ENCODE measurements at regions not wholly inside any gene's neighbourhood (a gene's known extent, or its start where the extent isn't known, plus 50 kb on each side); places are given as distances from the start of the nearest gene placed in this dataset.
"Not testable (repeated sequence)": the region's sequence is repeated elsewhere in the genome, so short reads cannot be mapped to it uniquely, and the experiment has no call there.

DNA sequence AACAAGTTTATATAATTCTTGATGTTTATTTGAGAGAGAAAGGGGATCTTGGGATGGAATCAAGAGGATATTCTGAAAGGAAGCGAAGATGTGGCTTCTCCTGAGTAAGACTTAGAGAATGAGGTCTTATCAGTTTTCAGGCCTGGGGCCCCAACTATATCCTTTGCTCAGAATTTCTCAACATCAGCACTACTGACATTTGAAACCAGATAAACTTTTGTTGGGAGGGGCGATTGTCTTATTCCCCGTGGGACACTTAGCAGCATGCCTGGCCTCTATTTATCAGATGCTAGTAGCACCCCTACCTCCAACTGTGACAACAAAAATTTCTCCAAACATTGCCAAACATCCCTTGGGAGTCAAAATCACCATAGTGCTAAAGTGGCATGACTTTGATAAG is 567.7 kb downstream of the MAT2B start:
- no peak overlapping the region for H3K4me3 ChIP-seq (ENCODE audit: low read depth, low read length)

DNA sequence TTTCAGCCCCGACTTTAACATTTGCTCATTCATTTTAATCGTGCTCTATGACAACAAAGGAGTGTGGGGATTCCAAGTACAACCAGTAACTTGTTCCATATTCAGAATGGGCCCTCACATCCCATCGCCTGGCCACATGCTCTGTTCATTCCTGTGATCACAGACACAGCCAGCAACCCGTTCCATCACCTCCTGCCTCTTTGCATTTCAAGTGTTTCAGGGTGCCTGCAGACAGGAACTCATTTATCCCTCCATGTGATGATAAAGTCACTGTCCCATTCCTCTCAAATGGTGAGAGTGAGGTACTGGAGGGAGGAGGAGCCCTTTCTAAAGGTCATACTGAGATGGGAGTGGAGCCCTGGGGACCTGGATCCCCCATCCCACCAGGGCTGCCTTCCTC is 571.1 kb downstream of the MAT2B start:
- H3K4me3 ChIP-seq (ENCODE audit: low read depth, low read length) = no peak overlapping the region

DNA sequence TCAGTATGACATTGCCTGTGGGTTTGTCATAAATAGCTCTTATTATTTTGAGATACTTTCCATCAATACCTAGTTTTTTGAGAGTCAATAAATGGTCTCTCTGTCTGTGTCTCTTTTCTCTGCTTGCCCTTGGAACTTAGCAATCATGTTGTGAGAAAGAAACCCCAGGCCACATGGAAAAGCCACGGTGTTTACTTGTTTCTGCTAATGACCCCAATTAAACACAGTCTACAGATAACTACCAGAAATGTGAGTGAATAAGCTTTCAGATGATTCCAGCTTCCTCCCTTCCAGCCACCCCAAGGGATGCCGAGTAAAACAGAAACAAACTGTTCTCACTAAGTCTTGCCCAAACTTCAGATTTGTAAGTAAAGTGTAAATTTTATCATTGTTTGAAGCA is 584.9 kb downstream of the MAT2B start:
- no peak overlapping the region for H3K4me3 ChIP-seq (ENCODE audit: low read depth, low read length)

DNA sequence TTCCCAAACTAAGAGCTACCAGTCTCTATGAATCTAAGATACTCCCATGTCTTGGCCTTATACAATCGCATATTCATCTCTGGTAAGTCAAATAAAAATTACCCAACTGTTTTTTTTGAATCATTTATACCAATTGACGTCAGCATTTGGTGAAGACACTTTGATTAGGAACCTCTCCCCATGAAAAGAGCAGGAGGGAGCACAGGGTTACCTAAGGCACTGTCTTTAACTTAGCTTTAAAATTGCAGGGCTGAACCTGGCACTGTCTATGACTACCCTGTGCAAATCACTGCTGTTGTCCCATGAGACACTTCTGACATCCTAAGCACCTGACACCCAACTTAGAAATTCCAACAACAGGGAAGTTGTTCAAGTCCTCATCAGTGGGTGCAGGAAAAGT is 586.4 kb downstream of the MAT2B start:
- H3K4me3 ChIP-seq (ENCODE audit: low read depth, low read length) = no peak overlapping the region

DNA sequence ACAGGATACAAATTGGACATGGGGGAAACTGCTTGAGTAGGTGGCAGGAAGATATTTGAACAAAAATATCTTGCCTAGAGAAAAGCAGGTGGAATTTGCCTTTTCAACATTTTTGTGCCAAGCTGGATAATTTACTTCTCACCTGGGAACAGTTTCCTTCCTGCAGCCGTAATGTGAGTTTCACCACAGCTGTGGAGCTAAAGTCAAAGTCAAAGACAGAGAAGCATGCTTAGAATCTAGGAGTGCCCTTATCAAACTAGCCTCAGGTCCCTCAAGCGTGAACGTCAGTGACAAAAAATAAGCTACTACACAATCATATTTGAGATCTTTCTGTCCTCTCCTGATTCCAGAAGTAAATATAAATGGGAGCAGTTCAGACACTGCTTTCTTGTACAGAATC is 588.9 kb downstream of the MAT2B start:
- no peak overlapping the region for H3K4me3 ChIP-seq (ENCODE audit: low read depth, low read length)

DNA sequence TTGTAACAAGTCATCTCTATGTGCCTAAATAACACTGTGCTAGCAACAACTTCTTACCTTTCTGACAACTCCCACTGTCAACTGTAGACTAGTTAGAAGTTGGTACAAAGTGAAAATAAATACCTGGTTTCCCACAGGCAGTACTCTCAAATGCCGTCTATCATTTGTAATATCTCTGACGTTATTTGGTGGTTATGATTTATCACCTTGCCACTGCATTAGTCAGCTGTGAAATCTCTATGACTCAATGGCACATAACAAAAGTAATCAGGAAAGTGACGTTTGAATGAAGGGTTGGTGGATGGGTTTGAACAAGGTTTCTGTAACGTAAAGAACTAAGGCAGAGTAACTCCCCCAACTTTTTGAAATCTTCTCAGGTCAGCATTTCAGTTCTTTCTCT is 592.3 kb downstream of the MAT2B start:
- no peak overlapping the region for H3K4me3 ChIP-seq (ENCODE audit: low read depth, low read length)

DNA sequence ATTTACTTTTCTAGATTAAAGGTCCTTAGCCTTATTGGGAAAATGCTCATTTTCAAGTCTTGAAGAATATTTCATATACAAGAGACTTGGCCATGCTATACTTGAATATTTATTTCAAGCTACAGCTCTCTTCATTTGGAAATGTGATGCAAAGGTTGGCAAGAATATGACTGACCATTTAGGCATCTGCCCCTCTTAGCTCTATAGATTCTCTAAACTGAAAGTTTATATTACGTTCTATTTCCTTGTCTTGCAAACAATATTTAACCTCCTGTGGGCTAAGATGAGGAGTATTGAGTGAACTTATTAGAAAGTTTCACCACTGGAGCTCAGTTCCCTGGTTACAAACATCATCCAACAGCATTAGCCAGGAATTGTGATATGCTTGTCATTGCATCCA is 593.1 kb downstream of the MAT2B start:
- H3K4me3 ChIP-seq (ENCODE audit: low read depth, low read length) = no peak overlapping the region

DNA sequence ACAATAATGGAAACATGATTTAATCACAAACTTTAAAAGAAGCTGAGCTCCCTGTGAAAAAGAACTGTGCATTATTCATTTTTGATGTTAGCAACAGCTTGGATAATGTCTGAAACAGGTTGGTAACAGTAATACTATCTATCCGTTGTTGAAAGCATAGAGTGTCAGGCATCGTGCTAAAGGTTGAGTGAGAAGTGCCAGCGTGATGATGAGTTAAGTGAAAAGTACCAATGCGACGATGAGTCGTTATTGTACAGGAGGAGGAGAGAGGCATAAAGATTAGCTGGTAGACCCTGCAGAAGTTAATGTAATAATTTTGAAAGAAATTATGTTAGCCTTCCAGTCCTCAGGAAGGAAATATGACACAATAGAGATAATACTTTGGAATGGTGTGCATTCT is 593.6 kb downstream of the MAT2B start:
- H3K4me3 ChIP-seq (ENCODE audit: low read depth, low read length) = no peak overlapping the region

DNA sequence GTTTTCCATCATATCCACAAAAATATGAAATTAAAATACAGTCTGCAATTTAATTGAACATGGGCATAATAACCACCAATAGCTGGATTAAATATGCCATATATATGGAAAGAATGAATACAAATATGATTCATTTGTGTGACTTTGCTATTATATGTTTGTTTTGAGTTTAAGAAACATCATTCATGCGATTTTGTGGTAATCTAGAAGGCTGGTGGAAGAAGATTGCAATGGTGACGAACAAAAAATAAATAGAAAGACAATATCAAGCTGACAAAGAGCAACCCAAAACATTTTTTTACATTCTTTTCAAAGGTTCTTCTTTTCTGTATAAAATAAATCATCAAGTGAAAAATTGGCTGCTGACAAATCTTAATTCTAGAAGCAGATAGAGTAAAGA is 610.0 kb downstream of the MAT2B start:
- H3K4me3 ChIP-seq (ENCODE audit: low read depth, low read length) = no peak overlapping the region

DNA sequence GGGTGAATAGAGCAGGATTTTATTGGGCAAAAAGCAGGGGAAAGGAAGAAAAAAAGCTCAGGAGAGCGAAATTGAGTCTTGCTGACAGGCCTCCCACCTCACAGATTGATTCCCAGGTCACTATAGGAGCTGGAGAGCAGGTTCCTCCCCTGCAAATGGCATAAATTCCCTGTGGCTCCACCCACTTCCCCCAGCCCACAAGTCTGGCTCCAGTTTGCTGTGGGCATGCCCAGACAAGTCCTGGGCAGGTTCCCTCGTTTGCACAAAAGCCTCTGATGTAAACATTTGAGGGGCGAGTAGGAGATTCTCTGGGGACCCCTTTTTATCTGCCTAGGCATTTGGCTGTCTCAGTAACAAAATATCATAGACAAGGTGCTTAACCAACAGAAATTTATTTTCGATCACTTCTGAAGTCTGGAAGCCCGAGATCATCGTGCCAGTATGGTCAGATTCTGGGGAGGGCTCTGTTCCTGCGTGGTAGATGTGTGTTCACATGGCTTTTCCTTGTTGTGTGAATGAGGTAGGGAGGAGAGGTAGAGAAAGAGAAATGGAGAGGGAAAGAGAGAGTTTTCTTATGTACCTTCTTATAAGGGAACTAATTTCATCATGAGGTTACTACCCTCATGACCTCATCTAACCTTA is 614.5 kb downstream of the MAT2B start:
- H3K4me3 ChIP-seq (ENCODE audit: low read depth, low read length) = no peak overlapping the region

DNA sequence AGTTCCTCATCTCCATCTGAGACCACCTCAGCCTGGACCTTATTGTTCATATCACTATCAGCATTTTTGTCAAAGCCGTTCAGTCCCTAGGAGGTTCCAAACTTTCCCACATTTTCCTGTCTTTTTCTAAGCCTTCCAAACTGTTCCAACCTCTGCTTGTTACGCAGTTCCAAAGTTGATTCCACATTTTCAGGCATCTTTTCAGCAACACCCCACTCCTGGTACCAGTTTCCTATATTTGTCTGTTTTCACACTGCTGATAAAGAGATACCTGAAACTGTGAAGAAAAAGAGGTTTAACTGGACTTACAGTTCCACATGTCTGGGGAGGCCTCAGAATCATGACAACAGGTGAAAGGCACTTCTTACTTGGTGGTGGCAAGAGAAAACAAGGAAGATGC is 622.1 kb downstream of the MAT2B start:
- no peak overlapping the region for H3K4me3 ChIP-seq (ENCODE audit: low read depth, low read length)

DNA sequence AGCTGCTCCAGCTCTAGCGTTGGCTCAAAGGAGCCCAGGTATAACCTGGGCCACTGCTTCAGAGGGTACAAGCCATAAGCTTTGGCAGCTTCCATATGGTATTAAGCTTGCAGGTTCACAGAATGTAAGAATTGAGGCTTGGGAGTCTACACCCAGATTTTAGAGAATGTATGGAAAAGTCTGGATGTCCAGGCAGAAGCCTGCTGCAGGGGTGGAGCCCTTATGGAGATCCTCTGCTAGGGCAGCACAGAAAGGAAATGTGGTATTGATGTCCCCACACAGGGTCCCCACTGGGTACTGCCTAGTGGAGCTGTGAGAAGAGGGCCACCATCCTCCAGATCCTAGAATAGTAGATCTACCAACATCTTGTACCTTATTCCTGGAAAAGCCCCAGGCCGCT is 626.9 kb downstream of the MAT2B start:
- H3K4me3 ChIP-seq (ENCODE audit: low read depth, low read length) = no peak overlapping the region

DNA sequence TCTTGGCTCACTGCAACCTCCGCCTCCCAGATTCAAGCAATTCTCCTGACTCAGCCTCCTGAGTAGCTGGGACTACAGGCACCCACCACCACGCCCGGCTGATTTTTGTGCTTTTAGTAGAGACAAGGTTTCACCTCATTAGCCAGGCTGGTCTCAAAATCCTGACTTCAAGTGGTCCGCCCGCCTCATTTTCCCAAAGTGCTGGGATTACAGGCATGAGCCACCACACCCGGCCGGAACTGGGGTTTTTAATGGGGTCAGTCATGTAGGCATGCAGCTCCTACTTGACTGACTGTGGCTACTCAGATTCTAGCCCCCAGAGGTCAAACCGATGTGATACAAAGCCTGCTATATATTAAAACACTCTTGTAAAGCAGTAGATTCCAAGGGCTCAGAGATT is 631.7 kb downstream of the MAT2B start:
- no peak overlapping the region for H3K4me3 ChIP-seq (ENCODE audit: low read depth, low read length)

DNA sequence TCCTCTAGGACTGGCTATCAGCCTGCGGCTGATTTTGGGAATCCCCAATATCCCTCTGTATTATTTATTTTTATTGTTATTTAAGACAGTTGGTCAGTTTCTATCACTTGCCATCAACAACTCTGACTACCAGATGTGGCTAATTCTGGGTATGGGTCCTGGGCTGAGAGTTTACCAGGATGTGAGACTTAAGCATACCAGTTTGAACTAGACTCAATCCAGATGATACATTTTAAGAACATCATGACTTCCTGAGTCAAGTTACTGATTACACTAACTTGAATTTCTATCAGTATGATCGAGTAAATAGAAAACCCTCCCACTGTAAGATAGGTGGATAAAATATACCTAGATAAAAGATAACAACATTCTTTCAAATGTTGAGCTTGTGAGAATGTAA is 634.0 kb downstream of the MAT2B start:
- no peak overlapping the region for H3K4me3 ChIP-seq (ENCODE audit: low read depth, low read length)

DNA sequence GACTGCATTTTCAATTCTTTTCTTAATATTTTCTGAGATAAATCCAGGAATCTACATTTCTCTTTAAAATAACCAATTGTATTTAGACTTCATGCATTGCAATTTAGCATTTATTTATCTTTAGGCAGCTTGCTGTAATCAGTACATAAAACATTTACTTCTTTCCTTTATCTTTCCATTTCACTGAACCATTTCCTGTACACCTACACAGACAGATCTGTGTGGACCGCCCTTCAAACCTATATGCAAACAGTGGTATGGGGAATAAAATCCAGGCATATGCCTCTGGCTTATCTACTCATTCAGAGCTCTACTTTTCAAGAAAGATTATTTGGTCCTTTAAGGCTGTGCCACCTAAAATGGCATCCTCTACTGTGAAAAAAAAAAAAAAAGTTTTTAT is 640.0 kb downstream of the MAT2B start:
- no peak overlapping the region for H3K4me3 ChIP-seq (ENCODE audit: low read depth, low read length)

DNA sequence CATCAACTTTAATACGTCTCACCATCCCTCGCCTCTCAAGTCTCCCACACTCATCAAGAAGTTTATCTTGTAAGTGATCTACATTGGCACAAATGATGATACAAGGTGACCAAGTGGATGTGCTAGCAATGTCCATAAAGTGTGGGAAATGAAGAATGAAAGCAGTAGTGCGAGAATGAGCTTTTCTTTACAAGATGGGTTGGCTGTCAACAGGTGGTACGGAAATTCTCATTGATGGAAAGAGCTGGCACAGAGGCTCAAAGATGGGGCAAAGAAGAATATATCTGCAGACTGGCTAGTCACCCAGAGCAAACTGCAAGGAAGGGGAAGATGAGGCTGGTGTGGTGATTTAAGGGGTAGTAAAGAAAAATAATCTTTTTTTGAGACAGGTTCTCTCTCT is 640.8 kb downstream of the MAT2B start:
- H3K4me3 ChIP-seq (ENCODE audit: low read depth, low read length) = no peak overlapping the region

DNA sequence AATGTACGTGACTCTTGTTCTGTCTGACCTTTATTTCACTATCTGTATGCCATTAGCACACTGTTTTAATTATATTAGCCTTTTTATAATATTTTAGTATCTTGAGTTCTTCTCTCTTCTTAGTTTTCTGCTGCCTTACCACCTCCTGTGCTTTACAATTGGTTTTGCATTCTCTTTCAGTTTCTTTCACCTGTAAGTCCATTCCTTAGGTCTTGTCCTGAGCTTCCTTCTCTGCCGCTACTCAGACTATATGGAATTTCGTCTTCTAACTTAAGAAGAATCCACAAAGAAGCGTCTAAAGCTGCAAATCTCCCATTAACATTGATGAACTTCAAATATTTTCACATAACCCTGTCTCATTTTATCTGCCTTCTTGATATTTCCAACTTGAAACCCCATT is 642.9 kb downstream of the MAT2B start:
- H3K4me3 ChIP-seq (ENCODE audit: low read depth, low read length) = no peak overlapping the region

DNA sequence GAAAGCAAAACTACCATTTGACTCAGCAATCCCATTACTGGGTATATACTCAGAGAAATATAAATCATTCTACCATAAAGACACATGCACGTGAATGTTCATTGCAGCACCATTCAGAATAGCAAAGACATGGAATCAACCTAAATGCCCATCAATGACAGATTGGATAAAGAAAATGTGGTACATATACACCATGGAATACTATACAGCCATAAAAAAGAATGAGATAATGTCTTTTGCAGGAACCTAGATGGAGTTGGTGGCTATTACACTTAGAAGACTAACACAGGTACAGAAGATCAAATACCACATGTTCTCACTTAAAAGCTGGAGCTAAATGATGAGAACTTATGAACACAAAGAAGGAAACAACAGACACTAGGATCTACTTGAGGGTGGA is 647.1 kb downstream of the MAT2B start:
- H3K4me3 ChIP-seq (ENCODE audit: low read depth, low read length) = not testable (repeated sequence)

DNA sequence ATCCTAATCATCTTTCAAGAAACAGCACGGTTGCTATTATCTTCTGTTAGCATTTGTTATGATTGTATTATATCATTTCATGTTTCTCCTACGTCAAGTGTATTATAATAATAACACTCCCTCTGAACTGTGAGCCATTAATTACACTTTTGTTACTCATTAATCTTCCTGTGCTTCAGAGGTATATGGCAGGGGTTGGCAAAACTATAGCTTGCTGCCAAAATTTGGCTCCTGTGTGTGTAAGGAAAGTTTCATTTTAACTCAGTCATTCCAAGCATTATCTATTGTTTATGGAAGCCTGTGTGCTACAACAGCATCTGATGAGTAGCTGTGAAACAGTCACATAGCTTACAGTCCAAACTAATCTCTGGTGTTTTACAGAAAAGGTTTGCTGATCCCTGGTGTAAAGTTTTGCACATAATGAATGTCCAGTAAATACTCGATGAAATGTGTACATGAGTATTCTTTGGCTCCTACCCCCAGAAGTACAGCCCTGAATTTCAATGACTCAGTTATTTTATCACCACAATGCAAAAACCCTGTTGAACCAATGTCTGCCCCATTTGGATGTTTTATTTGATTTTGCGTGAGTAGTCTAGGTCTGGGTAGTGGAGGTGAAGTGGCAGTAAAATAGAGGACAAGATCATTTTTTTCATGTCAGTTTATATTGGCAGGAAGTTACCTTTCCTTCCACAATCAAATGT is 648.2 kb downstream of the MAT2B start:
- no peak overlapping the region for H3K4me3 ChIP-seq (ENCODE audit: low read depth, low read length)

DNA sequence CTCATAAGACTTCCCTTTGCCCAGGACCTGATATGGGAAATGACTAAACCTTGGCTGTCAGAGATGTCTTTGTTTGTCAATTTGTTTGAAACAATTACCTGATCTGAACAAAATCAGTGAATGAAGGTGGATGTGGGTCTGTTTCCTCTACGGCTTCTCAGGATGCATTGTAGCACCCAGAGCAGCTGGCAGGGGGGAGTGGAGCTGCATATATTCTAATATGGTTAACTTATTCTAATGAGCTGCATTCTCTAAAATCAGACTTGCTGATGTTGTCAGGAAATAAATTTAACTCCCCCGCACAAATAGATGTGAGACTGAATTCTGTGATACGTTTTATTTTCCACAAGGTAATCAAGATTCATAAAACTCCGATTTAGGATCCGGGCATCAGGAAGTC is 665.4 kb downstream of the MAT2B start:
- no peak overlapping the region for H3K4me3 ChIP-seq (ENCODE audit: low read depth, low read length)

DNA sequence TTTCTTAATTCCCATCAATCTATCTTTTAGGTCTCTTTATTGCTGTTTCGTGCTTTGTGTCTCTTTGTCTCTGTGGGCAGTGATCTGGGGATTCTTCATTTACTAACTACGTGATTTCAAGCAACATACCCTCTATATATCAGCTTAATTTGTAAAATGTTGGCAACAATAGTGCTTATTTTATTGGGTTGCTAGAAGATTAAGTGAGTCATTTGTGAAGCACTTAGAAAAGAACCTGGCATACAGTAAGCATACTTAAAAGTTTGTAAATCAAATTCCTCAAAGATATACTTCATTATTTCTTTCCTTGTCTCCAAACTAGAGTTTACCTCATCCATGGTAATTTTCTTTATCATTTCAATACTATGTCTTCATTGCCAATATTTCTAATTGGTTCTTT is 669.7 kb downstream of the MAT2B start:
- H3K4me3 ChIP-seq (ENCODE audit: low read depth, low read length) = no peak overlapping the region

DNA sequence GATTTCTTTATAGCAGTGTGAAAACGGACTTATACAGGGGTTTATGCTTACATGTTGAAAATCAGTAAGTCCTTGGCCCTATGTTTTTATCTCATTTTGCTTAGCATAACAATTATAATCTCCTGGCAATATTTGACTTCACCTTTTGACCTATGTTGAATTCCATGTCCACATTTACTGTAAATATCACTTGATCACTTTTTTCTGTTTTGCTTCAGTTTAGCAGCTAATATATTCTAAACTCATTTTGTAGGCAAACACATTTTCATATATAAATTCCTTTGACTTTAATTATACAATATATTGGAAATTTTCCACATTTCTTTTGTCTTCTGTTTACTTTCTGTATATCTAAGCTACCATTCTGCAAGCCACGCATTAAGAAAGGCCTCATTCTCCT is 674.0 kb downstream of the MAT2B start:
- no peak overlapping the region for H3K4me3 ChIP-seq (ENCODE audit: low read depth, low read length)

DNA sequence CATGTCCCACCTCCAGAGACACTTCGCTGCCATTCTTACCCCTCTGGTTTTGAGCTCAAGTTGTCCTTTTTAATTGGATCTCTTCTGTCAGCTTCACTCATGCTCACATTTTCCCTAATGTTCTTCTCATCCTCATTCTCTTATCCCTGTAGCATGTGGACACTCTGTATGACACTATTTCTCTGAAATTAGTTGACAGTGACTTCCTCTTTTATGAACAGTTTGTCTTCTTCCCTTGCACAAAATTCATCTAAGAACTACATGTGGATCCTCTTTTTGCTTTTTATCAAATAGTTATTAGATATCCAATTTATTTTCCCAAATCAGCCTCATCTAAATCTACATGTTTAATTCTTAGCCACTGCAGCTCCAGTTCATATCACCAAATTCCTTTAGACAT is 676.2 kb downstream of the MAT2B start:
- H3K4me3 ChIP-seq (ENCODE audit: low read depth, low read length) = no peak overlapping the region

All from iPS-11a (cell line).